Loucy (cell line): ENCODE measurements at regions not wholly inside any gene's neighbourhood (a gene's known extent, or its start where the extent isn't known, plus 50 kb on each side); places are given as distances from the start of the nearest gene placed in this dataset.

Source experiments
- H2AFZ ChIP-seq: fragments of 200-600 bp; sonication (generic); 2 replicates; pipeline ENCODE4 v1.6.0; 2016; ENCODE audit warnings: antibody characterized with exemption, mild to moderate bottlenecking, low read length, moderate library complexity
- H3F3A ChIP-seq: fragments of 200-600 bp; 2 replicates; pipeline ENCODE4 v1.6.0; 2016; ENCODE audit warnings: antibody characterized with exemption, low read depth, mild to moderate bottlenecking
- H3K27me3 ChIP-seq: fragments of 200-600 bp; sonication (generic); 2 replicates; pipeline ENCODE4 v1.6.1; 2014; ENCODE audit warnings: low read length, mild to moderate bottlenecking; ENCODE audit not compliant: insufficient read depth, poor library complexity, severe bottlenecking
- H3K36me3 ChIP-seq: fragments of 200-600 bp; sonication (generic); 2 replicates; pipeline ENCODE4 v1.6.1; 2016; ENCODE audit warnings: low read length; ENCODE audit not compliant: insufficient read depth
- H3K4me1 ChIP-seq: fragments of 200-600 bp; sonication (generic); 2 replicates; pipeline ENCODE4 v1.5.1; 2014; ENCODE audit warnings: low read length, mild to moderate bottlenecking; ENCODE audit not compliant: insufficient read depth, poor library complexity, severe bottlenecking
- H3K4me2 ChIP-seq: fragments of 200-600 bp; sonication (generic); 2 replicates; pipeline ENCODE4 v1.6.0; 2014; ENCODE audit warnings: antibody characterized with exemption, low read length, low read depth, mild to moderate bottlenecking; ENCODE audit not compliant: poor library complexity, severe bottlenecking
- H3K4me3 ChIP-seq: fragments of 200-600 bp; sonication (generic); 2 replicates; pipeline ENCODE4 v1.5.1; 2014; ENCODE audit warnings: low read length, mild to moderate bottlenecking, mixed read lengths; ENCODE audit not compliant: poor library complexity, severe bottlenecking
- H3K79me2 ChIP-seq: fragments of 200-600 bp; sonication (generic); 2 replicates; pipeline ENCODE4 v1.6.1; 2014; ENCODE audit warnings: low read length; ENCODE audit not compliant: insufficient read depth
- H3K9ac ChIP-seq: fragments of 200-600 bp; sonication (generic); 2 replicates; pipeline ENCODE4 v1.6.0; 2014; ENCODE audit warnings: mild to moderate bottlenecking, low read depth, low read length, moderate library complexity; ENCODE audit not compliant: poor library complexity, severe bottlenecking
- H3K9me2 ChIP-seq: fragments of 200-600 bp; sonication (generic); replicated peaks from 2 replicates; pipeline ENCODE4 v1.6.1; 2016; ENCODE audit warnings: low read depth, low read length, mixed read lengths
- H3K9me3 ChIP-seq: fragments of 200-600 bp; sonication (generic); 2 replicates; pipeline ENCODE4 v1.6.1; 2014; ENCODE audit warnings: mild to moderate bottlenecking, antibody characterized with exemption, low read length, low read depth; ENCODE audit not compliant: insufficient read depth
- H4K20me1 ChIP-seq: fragments of 200-600 bp; sonication (generic); 2 replicates; pipeline ENCODE4 v1.6.0; 2014; ENCODE audit warnings: antibody characterized with exemption, low read length, mild to moderate bottlenecking; ENCODE audit not compliant: insufficient read depth, poor library complexity, severe bottlenecking
- CTCF ChIP-seq: fragments of 200-600 bp; sonication (generic); conservative IDR thresholded peaks from 2 replicates; pipeline ENCODE4 v1.5.1; 2014; ENCODE audit warnings: mild to moderate bottlenecking, antibody characterized with exemption, low read length
- EZH2phosphoT487 ChIP-seq: fragments of 200-600 bp; IDR thresholded peaks from 2 replicates; pipeline ENCODE4 v1.6.1; 2018; ENCODE audit warnings: antibody characterized with exemption, mild to moderate bottlenecking, moderate library complexity, borderline replicate concordance

GRCh38 chr3:115420086-115420485 is 203.2 kb upstream of the GAP43 start:
- no peaks in the 10 kb centered on the region for H3K9me3 ChIP-seq
- no peaks in the 10 kb centered on the region for H3K27me3 ChIP-seq
- no peak overlapping the region for H2AFZ ChIP-seq
- H3K4me2 ChIP-seq: no peak overlapping the region
- no peaks in the 10 kb centered on the region for H4K20me1 ChIP-seq
- H3K79me2 ChIP-seq: no peaks in the 10 kb centered on the region
- no peaks in the 10 kb centered on the region for H3F3A ChIP-seq
- no peak overlapping the region for H3K9ac ChIP-seq
- no peaks in the 10 kb centered on the region for H3K4me1 ChIP-seq
- TF ChIP-seq CTCF (no peak), EZH2phosphoT487 (no peak)
- H3K36me3 ChIP-seq: no peaks in the 10 kb centered on the region
- H3K4me3 ChIP-seq: no peak overlapping the region
- H3K9me2 ChIP-seq: no peaks in the 10 kb centered on the region

GRCh38 chr3:115423170-115423569 is 200.1 kb upstream of the GAP43 start:
- Histone ChIP-seq H3K4me1 (no peaks in the 10 kb centered on the region), H3K9me3 (no peaks in the 10 kb centered on the region), H3K4me3 (no peak overlapping the region), H3K79me2 (no peaks in the 10 kb centered on the region), H3F3A (no peaks in the 10 kb centered on the region), H3K4me2 (no peak overlapping the region), H3K36me3 (no peaks in the 10 kb centered on the region), H3K9me2 (no peaks in the 10 kb centered on the region), H3K9ac (no peak overlapping the region), H2AFZ (no peak overlapping the region), H4K20me1 (no peaks in the 10 kb centered on the region), H3K27me3 (no peaks in the 10 kb centered on the region)
- no peak for TF ChIP-seq EZH2phosphoT487
- TF ChIP-seq CTCF: no peak

GRCh38 chr3:115428841-115429240 is 194.5 kb upstream of the GAP43 start:
- Histone ChIP-seq H3K9ac (no peak overlapping the region), H3K79me2 (no peaks in the 10 kb centered on the region), H3K27me3 (no peaks in the 10 kb centered on the region), H3F3A (no peaks in the 10 kb centered on the region), H3K4me3 (no peak overlapping the region), H3K9me3 (no peaks in the 10 kb centered on the region), H4K20me1 (no peaks in the 10 kb centered on the region), H2AFZ (no peak overlapping the region), H3K9me2 (no peaks in the 10 kb centered on the region), H3K4me1 (no peaks in the 10 kb centered on the region), H3K4me2 (no peak overlapping the region), H3K36me3 (no peaks in the 10 kb centered on the region)
- TF ChIP-seq EZH2phosphoT487 (no peak), CTCF (no peak)
